ENCODE measurements at regions not wholly inside any gene's neighbourhood (a gene's known extent, or its start where the extent isn't known, plus 50 kb on each side); places are given as distances from the start of the nearest gene placed in this dataset.
"Not testable (repeated sequence)": the region's sequence is repeated elsewhere in the genome, so short reads cannot be mapped to it uniquely, and the experiment has no call there.

DNA sequence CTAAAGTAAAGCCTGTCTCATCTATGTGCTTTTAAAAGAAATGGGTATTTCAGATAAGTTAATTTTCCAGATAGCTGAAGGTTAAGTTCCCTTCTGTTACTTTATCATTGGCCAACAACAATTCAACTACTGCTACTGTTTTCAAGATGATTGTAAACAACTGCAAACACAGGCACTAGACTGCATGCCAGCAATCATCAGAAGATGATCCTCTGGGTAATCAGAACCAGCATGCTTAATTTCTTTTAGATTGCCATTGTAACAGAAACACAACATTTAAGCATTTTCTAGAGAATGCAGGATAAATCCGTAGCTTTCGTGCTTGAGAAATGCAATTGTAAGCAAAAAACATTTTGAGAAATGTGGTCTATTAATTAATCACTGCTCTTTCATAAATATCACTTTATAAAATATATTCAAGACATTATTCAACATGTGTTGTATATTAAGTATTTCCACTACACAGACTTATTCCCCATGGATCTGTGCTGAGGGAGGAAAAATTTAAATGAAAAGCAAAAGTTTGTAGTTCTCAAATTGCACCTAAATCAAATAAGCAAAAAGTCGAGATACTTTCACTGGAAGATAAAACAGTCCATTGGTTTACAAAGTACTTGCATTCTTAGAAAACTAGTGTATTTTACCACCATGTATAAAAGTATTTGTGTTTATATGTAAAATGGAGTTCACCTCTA is 133.7 kb downstream of the ATL2 start:
- DNase-seq (ENCODE audit: extremely low read depth, low read depth) = no peak
- TF ChIP-seq CTCF (IDR thresholded peaks at IDR 0.05; ENCODE audit: low read depth, low read length) = no peak

- no peak for TF ChIP-seq CTCF (IDR thresholded peaks at IDR 0.05; ENCODE audit: low read depth, low read length)
- no peak for DNase-seq (ENCODE audit: extremely low read depth, low read depth)
These were observed 137.6 kb downstream of the ATL2 start for GRCh38 chr2:38239452-38239851.

DNA sequence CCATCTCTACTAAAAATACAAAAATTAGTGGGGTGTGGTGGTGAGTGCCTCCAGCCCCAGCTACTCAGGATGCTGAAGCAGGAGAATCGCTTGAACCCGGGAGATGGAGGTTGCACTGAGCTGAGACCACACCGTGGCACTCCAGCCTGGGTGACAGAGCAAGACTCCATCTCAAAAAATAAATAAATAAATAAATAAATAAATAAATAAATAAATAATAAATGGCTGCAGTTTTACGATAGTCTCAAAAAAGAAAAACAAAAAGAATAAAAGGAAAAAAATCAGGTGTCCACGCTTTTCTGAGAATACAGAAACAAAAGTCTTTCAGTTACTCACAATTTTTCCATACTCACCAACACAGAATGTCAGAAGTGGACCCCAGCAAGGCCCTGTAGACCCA is 138.4 kb downstream of the ATL2 start:
- DNase-seq (ENCODE audit: extremely low read depth, low read depth) = not testable (repeated sequence)

DNA sequence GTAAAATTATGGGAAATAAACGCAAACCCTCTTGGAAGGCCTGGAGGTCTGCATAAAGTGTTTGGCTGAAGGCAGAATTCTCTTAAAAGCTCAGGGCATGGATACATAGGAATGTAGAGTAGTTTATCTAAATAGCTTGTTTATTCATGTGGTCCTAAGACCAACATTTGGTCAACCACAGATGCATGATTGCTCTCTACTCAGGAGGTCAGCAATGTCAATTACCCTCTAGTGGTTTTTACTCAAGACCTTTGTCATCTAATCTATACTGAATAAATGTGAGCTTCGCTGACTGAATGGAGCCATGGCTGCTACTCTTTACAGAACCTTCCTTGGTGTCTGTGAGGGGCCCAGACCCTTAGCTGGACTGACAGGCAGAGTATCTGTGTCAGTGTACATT is 139.8 kb downstream of the ATL2 start:
- DNase-seq (ENCODE audit: extremely low read depth, low read depth) = no peak

GRCh38 chr2:38233231-38233983 is 143.7 kb downstream of the ATL2 start:
- DNase-seq (ENCODE audit: extremely low read depth, low read depth) = peak; percentile 95
- TF ChIP-seq CTCF (IDR thresholded peaks at IDR 0.05; ENCODE audit: low read depth, low read length) = peak; percentile 38

More for the DNA sequence above, 139.8 kb downstream of the ATL2 start:
- TF ChIP-seq CTCF (IDR thresholded peaks at IDR 0.05; ENCODE audit: low read depth, low read length) = no peak

- no peak for DNase-seq (ENCODE audit: extremely low read depth, low read depth)
- TF ChIP-seq CTCF (IDR thresholded peaks at IDR 0.05; ENCODE audit: low read depth, low read length) = no peak
These were observed 144.6 kb downstream of the ATL2 start for GRCh38 chr2:38232454-38232853.

DNA sequence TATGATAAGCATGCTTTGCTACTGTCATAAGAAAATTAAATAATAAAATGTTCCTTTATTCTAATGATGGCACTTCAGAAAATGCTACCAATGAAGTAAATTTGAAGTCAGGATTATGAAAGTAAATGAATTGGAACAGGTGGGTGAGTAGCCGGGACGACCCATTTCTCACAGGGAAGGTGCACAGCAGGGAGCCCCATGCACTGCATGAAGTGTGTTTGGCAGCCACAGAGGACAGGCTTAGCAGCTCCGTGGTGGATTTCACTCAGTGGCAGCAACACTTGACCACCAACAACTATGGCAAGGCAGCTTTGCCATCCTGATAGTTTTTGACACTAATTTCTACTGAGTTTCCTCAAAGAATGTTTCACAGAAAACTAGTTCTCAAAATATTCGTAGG is 146.3 kb downstream of the ATL2 start:
- no peak for TF ChIP-seq CTCF (IDR thresholded peaks at IDR 0.05; ENCODE audit: low read depth, low read length)
- no peak for DNase-seq (ENCODE audit: extremely low read depth, low read depth)

All from AG09319 (cell line).